ENCODE measurements at regions not wholly inside any gene's neighbourhood (a gene's known extent, or its start where the extent isn't known, plus 50 kb on each side); places are given as distances from the start of the nearest gene placed in this dataset.

GRCh38 chr2:241941691-241942301 lies 72.3 kb downstream of the RTP5 start:
- H3K4me3 ChIP-seq (ENCODE audit: low read depth, poor library complexity, severe bottlenecking), result no peak overlapping the region
- peak in 1 of 2 donors; percentile 71 for DNase-seq (ENCODE audit: low spot score in 2 of 2)
- intact Hi-C loops (cut with DNase I; ENCODE audit: low total_unique reads), result no loop called here
- TF ChIP-seq, protein P1, sequence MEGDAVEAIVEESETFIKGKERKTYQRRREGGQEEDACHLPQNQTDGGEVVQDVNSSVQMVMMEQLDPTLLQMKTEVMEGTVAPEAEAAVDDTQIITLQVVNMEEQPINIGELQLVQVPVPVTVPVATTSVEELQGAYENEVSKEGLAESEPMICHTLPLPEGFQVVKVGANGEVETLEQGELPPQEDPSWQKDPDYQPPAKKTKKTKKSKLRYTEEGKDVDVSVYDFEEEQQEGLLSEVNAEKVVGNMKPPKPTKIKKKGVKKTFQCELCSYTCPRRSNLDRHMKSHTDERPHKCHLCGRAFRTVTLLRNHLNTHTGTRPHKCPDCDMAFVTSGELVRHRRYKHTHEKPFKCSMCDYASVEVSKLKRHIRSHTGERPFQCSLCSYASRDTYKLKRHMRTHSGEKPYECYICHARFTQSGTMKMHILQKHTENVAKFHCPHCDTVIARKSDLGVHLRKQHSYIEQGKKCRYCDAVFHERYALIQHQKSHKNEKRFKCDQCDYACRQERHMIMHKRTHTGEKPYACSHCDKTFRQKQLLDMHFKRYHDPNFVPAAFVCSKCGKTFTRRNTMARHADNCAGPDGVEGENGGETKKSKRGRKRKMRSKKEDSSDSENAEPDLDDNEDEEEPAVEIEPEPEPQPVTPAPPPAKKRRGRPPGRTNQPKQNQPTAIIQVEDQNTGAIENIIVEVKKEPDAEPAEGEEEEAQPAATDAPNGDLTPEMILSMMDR (IDR thresholded peaks at IDR 0.05), result no peak
- no peak for TF ChIP-seq POLR2A (IDR thresholded peaks at IDR 0.05)
- 46 to 50% methylated on average over 17 of the region's 17 CpGs for WGBS, 2 donors

- no peak for TF ChIP-seq POLR2A (IDR thresholded peaks at IDR 0.05)
- TF ChIP-seq, protein P1 (IDR thresholded peaks at IDR 0.05), result no peak
- no peak overlapping the region for H3K4me3 ChIP-seq (ENCODE audit: low read depth, poor library complexity, severe bottlenecking)
- intact Hi-C loops (cut with DNase I; ENCODE audit: low total_unique reads), result no loop called here
- 84 to 92% methylated on average over 19 of the region's 19 CpGs for WGBS, 2 donors
- peak in 1 of 2 donors; percentile 68 for DNase-seq (ENCODE audit: low spot score in 2 of 2)
Measured at GRCh38 chr2:241942416-241943208, 73.1 kb downstream of the RTP5 start.

GRCh38 chr2:241943209-241943850 lies 73.8 kb downstream of the RTP5 start:
- intact Hi-C loops (cut with DNase I; ENCODE audit: low total_unique reads), result no loop called here
- peak in 1 of 2 donors; percentile 74 for DNase-seq (ENCODE audit: low spot score in 2 of 2)
- H3K4me3 ChIP-seq (ENCODE audit: low read depth, poor library complexity, severe bottlenecking), result no peak overlapping the region
- 87 to 88% methylated on average over 15 of the region's 15 CpGs for WGBS, 2 donors
- no peak for TF ChIP-seq POLR2A (IDR thresholded peaks at IDR 0.05)

DNA sequence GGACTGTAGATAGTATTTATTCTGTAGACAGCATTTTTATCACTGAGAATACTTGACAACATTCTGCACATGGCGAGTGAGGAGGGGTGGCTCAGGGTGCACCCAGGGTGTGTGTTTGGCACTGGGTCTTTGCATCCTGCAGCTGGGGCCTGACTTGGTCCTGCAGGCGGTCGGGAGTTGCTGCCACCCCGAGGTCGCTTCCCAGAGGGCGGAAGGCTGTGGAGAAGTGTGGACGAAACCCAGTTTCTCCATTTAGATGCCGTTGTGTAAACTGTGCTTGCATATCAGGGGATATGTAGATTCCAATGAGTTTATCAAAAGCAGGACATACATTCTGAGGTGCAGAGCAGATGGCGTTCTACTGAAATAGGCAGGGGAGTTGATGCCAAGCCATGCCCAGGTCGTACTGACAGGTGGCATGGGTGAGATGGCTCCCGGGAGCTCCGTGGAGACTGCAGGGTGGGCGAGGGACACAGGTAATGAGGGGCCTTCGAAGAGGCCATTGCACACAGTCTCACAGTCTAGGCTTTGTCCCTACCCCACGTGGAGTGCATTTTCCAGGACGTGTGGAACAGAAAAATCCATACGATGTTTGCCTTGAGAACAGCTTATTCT lies 74.5 kb downstream of the RTP5 start:
- WGBS, 2 donors, result 88 to 93% methylated on average over 17 of the region's 17 CpGs
- H3K4me3 ChIP-seq (ENCODE audit: low read depth, poor library complexity, severe bottlenecking), result no peak overlapping the region
- TF ChIP-seq, protein P1 (IDR thresholded peaks at IDR 0.05), result no peak
- no peak for TF ChIP-seq POLR2A (IDR thresholded peaks at IDR 0.05)
- DNase-seq (ENCODE audit: low spot score in 2 of 2), result peak in 1 of 2 donors; percentile 60
- intact Hi-C loops (cut with DNase I; ENCODE audit: low total_unique reads), result no loop called here

GRCh38 chr2:241944821-241945220 lies 75.3 kb downstream of the RTP5 start:
- 78 to 79% methylated on average over 11 to 12 of the region's 12 CpGs for WGBS, 2 donors
- peak in 1 of 2 donors; percentile 80 for DNase-seq (ENCODE audit: low spot score in 2 of 2)
- intact Hi-C loops (cut with DNase I; ENCODE audit: low total_unique reads), result no loop called here

More at GRCh38 chr2:241944821-241945220, 75.3 kb downstream of the RTP5 start:
- TF ChIP-seq, protein P1 (IDR thresholded peaks at IDR 0.05), result no peak
- no peak for TF ChIP-seq POLR2A (IDR thresholded peaks at IDR 0.05)
- H3K4me3 ChIP-seq (ENCODE audit: low read depth, poor library complexity, severe bottlenecking), result no peak overlapping the region

Data from lower leg skin (tissue), 4 donors.